ENCODE measurements at regions not wholly inside any gene's neighbourhood (a gene's known extent, or its start where the extent isn't known, plus 50 kb on each side); places are given as distances from the start of the nearest gene placed in this dataset.

GRCh38 chr1:73898540-73898939, 299.4 kb downstream of the LRRIQ3 start:
- no peaks in the 10 kb centered on the region for H3K36me3 ChIP-seq (replicated peaks in 1 of 2; ENCODE audit: control extremely low read depth in 1 of 2, control insufficient read depth in 1 of 2, extremely low read depth in 1 of 2, insufficient read depth in 2 of 2, low read length in 1 of 2)
- no peaks in the 10 kb centered on the region for H4K20me1 ChIP-seq (ENCODE audit: control insufficient read depth, insufficient read depth, low read length, poor library complexity, severe bottlenecking)
- Mint-ChIP-seq H3K4me1 (no peaks in the 10 kb centered on the region), H3K27ac (no peak overlapping the region), H3K27me3 (no peaks in the 10 kb centered on the region), H3K4me3 (no peak overlapping the region), H3K9me3 (ENCODE audit: insufficient read depth) (no peaks in the 10 kb centered on the region)
- no peak for DNase-seq
- H3K27me3 ChIP-seq (replicated peaks in 1 of 4; ENCODE audit: control extremely low read depth in 1 of 4, control insufficient read depth in 3 of 4, insufficient read depth in 4 of 4, low read length in 3 of 4), result no peaks in the 10 kb centered on the region
- 94% methylated on average over 2 of the region's 3 CpGs for WGBS (ENCODE audit: insufficient coverage)
- no peak overlapping the region for H3K9ac ChIP-seq (ENCODE audit: low read length)
- POLR2A ChIA-PET, result no interaction called here
- no peaks in the 10 kb centered on the region for H3K79me2 ChIP-seq (ENCODE audit: control insufficient read depth, insufficient read depth, low read length)
- CTCF ChIA-PET, result no interaction called here
- TF ChIP-seq CTCF (IDR thresholded peaks at IDR 0.05) (no peak), EZH2 (IDR thresholded peaks at IDR 0.05; ENCODE audit: borderline replicate concordance, insufficient read depth, low read depth, low read length, poor library complexity, severe bottlenecking) (no peak)
- H3K9me3 ChIP-seq (ENCODE audit: control extremely low read depth in 1 of 3, control insufficient read depth in 2 of 3, insufficient read depth in 1 of 3, low read length in 2 of 3), result no peaks in the 10 kb centered on the region
- no peaks in the 10 kb centered on the region for H3K4me1 ChIP-seq (ENCODE audit: control insufficient read depth in 2 of 2, insufficient read depth in 2 of 2, low read length in 2 of 2)
- no peak overlapping the region for H2AFZ ChIP-seq (ENCODE audit: insufficient read depth, low read depth, low read length, poor library complexity, severe bottlenecking)
- H3K27ac ChIP-seq (ENCODE audit: low read length in 2 of 2), result no peak overlapping the region
- H3K4me2 ChIP-seq (replicated peaks; ENCODE audit: low read depth, low read length, poor library complexity, severe bottlenecking), result no peak overlapping the region
- intact Hi-C loops (cut with micrococcal nuclease), result no loop called here
- no peak overlapping the region for H3K4me3 ChIP-seq (ENCODE audit: control extremely low read depth in 1 of 5, extremely low read depth in 1 of 5, insufficient read depth in 1 of 5, low read depth in 2 of 5, low read length in 4 of 5)
- ATAC-seq (ENCODE audit: low read depth), result no peak

GRCh38 chr1:73887412-73887811, 310.6 kb downstream of the LRRIQ3 start:
- no peaks in the 10 kb centered on the region for H3K4me1 ChIP-seq (ENCODE audit: control insufficient read depth in 2 of 2, insufficient read depth in 2 of 2, low read length in 2 of 2)
- no peak for DNase-seq
- 91% methylated on average over 3 of the region's 3 CpGs for WGBS (ENCODE audit: insufficient coverage)
- no peaks in the 10 kb centered on the region for H3K36me3 ChIP-seq (replicated peaks in 1 of 2; ENCODE audit: control extremely low read depth in 1 of 2, control insufficient read depth in 1 of 2, extremely low read depth in 1 of 2, insufficient read depth in 2 of 2, low read length in 1 of 2)
- H3K27me3 ChIP-seq (replicated peaks in 1 of 4; ENCODE audit: control extremely low read depth in 1 of 4, control insufficient read depth in 3 of 4, insufficient read depth in 4 of 4, low read length in 3 of 4), result no peaks in the 10 kb centered on the region
- Mint-ChIP-seq H3K27ac (no peak overlapping the region), H3K9me3 (ENCODE audit: insufficient read depth) (no peaks in the 10 kb centered on the region), H3K4me3 (no peak overlapping the region), H3K27me3 (no peaks in the 10 kb centered on the region), H3K4me1 (no peaks in the 10 kb centered on the region)
- no peak for ATAC-seq (ENCODE audit: low read depth)
- H3K4me3 ChIP-seq (ENCODE audit: control extremely low read depth in 1 of 5, extremely low read depth in 1 of 5, insufficient read depth in 1 of 5, low read depth in 2 of 5, low read length in 4 of 5), result no peak overlapping the region
- H3K4me2 ChIP-seq (replicated peaks; ENCODE audit: low read depth, low read length, poor library complexity, severe bottlenecking), result no peak overlapping the region
- no peak overlapping the region for H2AFZ ChIP-seq (ENCODE audit: insufficient read depth, low read depth, low read length, poor library complexity, severe bottlenecking)
- intact Hi-C loops (cut with micrococcal nuclease), result no loop called here
- no peak overlapping the region for H3K27ac ChIP-seq (ENCODE audit: low read length in 2 of 2)
- CTCF ChIA-PET, result no interaction called here
- POLR2A ChIA-PET, result no interaction called here
- H3K9me3 ChIP-seq (ENCODE audit: control extremely low read depth in 1 of 3, control insufficient read depth in 2 of 3, insufficient read depth in 1 of 3, low read length in 2 of 3), result no peaks in the 10 kb centered on the region
- H3K79me2 ChIP-seq (ENCODE audit: control insufficient read depth, insufficient read depth, low read length), result no peaks in the 10 kb centered on the region
- H4K20me1 ChIP-seq (ENCODE audit: control insufficient read depth, insufficient read depth, low read length, poor library complexity, severe bottlenecking), result no peaks in the 10 kb centered on the region
- TF ChIP-seq CTCF (IDR thresholded peaks at IDR 0.05) (no peak), EZH2 (IDR thresholded peaks at IDR 0.05; ENCODE audit: borderline replicate concordance, insufficient read depth, low read depth, low read length, poor library complexity, severe bottlenecking) (no peak)
- no peak overlapping the region for H3K9ac ChIP-seq (ENCODE audit: low read length)

Data from B cell (primary cell).